HG02852 (cell line): ENCODE measurements at regions not wholly inside any gene's neighbourhood (a gene's known extent, or its start where the extent isn't known, plus 50 kb on each side); places are given as distances from the start of the nearest gene placed in this dataset.
"Not testable (repeated sequence)": the region's sequence is repeated elsewhere in the genome, so short reads cannot be mapped to it uniquely, and the experiment has no call there.

Source experiments
- ATAC-seq: cut with Tn5 transposase; IDR thresholded peaks from one replicate; pipeline ENCODE4 v1.9.1; 2021; ENCODE audit warnings: mild to moderate bottlenecking, moderate library complexity; ENCODE audit not compliant: unreplicated experiment

DNA sequence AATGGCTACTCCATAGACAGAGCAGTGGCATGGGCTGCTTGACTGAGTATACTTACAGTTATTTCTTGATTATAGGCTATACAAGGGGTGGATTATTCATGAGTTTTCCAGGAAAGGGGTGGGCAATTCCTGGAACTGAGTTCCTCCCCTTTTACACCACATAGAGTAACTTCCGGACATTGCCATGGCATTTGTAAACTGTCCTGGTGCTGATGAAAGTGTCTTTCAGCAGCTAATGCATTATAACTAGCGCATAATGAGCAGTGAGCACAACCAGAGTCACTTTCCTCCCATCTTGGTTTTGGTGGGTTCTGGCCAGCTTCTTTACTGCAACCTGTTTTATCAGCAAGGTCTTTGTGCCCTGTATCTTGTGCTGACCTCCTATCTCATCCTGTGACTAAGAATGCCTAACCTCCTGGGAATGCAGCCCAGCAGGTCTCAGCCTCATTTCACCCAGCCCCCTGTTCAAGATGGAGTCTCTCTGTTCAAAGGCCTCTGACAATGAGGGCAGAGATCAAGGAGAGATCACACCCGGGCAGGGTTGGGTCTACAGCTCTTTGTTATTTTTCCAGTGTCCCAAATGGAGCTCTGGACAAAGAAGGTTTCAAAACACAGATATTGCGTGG is 468.4 kb upstream of the PRKX start:
- no peak for ATAC-seq

DNA sequence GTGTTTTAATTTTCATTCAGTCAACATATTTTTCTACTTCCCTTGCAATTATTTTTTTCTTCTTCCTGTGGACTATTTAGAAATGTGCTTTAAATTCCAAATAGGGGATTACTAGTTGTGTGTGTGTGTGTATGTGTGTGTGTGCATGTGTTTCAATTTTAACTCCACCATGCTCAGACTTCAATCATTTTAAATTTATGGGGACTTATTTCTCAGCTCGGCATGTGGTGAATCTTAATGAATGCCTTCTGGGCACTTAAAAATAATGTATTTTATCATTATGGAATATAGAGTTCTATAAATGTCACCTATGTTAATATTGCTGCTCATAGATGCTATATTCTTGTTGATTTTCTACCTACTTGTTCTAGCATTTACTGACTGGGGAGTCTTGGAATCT is 465.6 kb upstream of the PRKX start:
- no peak for ATAC-seq

DNA sequence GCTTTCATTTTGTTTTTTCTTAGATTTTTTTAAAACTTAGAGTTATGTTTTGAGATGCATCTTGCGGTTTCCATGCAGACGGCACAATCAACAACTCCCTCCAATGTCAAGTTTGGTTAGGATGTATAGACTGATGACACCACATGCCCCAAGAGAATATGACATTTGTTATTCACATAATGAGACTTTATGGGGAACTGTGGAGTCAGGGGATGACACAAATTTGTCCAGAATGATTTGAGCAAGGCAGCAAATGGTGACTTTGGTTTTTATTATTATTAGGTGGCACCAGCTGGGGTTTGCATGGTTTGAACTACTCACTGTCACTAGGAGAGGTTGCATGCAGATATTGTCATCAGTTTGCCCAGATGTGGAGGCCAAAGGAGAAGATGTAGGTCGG is 461.8 kb upstream of the PRKX start:
- ATAC-seq, result no peak

DNA sequence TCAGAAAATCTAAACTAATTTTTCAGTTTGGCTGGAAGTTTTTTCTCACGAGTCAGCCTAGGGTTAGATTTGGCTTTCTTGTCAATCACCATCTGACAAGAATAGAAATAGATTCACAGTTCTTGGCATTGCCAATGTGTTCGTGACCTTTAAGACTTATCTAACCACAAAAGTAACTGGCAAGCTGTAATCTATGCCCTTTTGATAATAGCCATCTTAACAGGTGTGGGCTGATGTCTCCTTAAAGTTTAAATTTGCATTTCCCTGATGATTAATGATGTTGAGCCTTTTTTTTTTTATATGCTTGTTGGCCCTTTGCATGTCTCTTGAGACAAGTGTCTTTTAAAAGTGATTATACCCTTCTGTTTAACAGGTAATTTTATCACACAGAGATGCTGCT is 460.3 kb upstream of the PRKX start:
- no peak for ATAC-seq

DNA sequence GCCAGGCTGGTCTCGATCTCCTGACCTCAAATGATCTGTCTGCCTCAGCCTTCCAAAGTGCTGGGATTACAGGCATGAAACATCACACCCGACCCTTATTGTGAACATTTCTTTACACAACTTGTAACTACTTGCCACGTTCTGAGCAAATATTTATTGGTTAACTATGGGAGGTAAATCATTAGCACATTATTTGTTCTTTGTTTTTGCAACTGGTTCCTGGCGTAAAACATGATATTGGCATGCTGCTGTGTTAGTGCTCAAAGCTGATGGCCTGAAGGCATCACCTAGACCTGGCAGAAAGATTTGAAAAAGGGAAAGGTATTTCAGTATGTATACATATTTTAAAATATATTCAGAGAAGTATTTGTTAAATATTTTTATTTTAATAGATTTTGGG is 438.3 kb upstream of the PRKX start:
- ATAC-seq, result no peak

DNA sequence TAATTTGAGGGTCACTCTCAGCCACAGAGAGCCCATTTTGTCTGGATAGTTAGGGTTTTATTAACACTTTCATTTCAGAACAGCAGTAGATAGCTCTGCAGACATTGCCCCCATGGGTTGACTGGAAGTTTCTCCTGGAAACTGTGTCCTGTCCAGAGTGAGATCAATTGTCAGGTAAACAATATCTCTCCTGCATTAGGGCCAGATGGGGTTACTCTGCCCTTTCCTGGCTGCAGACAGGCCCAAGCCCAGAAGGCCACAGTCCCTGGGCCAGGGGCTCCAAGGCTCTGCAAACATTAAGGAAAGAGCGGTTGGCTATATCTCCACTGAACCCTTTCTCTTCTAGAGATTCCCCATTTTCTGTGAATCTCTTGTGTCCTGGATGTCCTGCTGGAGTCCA is 436.8 kb upstream of the PRKX start:
- ATAC-seq, result no peak

DNA sequence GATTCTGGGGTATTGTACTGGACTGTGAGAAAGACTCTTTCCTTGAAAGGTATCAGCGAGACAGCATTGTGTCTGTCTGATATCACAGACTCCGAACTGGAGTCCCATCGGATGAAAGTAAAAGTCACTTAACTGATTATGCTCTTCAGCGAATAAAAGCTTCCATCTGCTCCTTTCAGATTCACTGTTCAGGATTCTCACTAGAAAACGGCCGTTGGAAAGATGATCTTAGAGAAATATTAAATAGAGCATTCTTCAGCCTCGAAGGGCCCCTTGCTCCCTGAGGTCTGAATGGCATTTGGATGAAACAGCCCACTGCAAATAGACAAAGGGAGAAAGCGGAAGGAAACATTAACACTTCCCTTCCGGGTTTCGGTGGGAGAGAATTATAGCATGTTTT is 416.2 kb upstream of the PRKX start:
- no peak for ATAC-seq

DNA sequence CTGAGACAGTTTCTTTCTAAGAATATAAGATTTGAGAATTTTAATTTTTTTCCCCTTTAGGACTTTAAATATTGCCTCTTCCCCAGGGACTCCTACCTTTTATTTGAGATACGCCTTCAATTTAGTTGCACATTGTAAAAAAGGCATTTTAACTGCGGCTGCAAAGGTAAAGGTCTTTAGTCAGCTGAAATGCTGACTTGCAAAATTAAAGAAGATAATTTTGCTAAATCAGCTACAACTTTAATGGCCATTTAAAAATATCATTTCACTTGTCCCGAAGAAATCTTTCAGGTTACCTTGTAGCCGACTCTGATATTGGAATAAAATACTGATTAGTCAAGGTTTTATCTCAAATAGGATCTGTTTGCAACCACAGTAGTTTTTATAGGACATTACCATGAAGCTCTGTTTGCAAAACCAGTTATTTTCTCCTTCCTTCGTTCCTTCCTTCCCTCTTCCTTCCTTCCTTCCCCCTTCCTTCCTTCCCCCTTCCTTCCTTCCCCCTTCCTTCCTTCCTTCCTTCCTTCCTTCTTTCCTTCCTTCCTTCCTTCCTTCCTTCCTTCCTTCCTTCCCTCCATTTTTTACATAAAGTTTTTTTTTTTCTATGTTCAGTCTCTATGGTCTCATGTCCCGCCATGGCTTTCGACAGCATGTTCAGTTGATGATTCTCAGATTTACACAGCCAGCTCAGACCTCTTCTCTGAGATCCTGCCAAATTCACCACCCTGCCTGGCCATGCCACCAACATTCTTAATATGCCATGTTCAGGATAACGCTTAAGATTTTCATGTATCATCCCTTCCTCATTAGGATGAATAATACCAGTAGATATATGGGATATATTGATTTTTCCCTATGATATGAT is 405.4 kb upstream of the PRKX start:
- no peak for ATAC-seq

DNA sequence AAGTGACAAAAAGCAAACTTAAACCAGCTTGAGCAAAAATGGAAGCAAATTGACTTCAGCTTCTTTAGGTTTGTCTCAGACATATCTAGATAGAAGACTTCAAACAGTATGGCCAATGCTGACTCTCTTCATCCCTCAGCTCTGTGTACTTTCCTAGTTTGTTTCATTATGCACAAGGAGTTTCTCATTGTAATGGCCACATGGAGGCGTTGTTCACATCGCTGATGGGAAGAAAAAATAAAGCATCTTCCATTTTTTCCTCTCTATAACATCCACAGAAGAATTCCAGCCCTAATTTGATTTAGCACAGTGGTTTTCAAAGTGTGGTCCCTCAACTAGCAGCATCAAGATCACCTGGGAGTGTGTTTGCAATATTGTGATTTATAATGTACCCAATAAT is 397.5 kb upstream of the PRKX start:
- no peak for ATAC-seq

DNA sequence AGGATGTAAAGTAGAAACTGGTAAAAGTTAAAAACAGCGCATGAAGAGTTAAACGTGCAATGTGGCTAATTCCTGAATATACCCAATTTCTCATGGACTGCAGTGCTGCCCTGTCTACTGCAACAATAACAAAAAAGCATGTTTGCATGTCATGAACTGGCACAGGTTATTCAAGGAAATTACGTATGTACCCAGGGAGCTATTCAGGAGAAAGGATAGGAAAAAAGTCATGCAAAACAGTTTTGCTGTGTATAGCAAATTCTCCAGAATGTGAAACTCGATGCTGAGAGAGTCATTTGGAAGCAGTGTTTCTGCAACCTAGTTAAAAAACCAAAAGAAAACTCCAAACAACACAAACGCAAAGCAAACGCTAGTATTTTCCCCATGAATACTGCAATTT is 381.5 kb upstream of the PRKX start:
- ATAC-seq, result no peak

DNA sequence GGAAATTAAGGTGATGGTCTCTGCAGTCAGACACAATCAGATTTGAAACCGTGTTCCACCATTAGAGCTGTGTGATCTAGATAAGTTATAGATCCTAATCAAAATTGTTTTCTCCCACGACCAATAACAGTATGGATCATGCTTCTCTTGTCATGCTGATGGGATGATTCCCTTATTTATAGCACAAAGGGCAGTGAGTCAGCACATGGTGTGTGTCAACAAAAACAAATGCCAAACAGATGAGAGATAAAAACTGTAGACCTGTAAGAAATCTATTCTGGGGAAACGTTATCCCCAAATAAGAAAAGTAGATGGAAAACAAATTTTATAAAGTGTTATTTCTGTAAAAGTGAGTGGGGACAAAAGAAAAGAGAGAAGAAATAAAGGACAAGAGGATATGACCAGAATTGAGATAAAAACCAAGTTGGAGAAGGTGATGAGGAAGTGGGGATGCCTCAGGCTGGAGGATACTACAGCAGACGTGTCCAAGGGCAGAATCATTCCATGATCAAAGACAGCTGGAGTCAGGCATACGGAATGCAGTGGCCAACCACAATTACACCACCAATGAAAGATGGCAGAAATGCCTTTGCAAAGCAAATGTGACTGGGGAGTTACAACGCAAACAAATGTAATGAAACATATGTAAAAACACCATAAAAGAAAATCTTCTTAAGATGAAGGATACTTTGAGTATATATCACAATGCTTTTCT is 377.8 kb upstream of the PRKX start:
- ATAC-seq, result no peak

DNA sequence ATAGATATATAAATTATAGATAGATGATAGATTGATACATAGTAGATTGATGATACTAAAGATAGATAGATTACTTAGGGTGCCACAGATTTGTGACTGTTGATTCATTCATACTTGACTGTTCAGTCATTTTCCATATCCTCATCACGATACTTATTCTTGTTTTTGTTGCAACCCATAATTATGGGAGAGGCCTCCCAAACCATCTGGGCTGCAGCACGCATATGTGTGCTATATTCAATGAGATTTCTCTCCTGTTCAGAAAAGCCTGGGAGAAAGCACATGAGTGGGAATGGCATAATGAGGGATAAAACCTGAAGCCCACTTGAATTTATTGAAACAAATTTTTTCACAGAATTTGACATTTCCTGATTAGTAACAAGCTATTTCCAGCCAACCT is 346.4 kb upstream of the PRKX start:
- ATAC-seq, result no peak

DNA sequence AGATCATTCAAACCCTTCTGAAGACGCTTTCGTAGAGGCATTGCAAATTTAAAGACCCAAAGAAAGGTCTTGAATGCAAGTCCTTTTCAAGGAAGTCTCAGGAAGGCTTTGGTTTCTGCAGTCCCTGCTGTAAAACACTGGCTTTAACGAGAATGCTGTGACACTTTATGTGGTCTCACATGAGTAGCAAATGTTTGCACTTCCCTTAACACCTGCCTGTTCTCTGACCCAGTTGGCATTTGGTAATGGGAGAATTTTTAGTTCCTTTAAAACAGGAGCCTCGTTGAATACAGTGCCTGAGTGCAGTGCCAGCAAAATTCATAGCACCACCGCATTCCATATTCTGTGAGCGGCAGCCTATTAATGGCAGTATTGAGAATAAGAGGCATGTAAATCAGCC is 330.5 kb upstream of the PRKX start:
- no peak for ATAC-seq

DNA sequence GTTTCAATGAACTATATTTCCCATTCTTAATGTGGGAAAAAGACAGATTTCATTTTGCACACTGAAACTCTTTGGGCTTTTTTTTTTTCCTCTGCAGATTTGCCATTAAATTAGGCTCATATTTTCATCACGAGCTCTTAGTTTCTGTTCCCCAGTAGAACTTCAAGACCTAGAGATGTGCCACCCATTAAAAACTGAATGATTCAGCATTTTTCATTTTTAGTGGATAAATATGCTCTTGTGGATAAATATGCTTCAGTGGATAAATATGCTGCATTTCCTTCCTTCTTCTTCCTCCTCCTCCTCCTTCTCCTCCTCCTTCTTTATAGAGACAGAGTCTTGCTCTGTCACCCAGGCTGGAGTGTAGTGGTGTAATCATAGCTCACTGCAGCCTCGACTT is 322.4 kb upstream of the PRKX start:
- no peak for ATAC-seq

DNA sequence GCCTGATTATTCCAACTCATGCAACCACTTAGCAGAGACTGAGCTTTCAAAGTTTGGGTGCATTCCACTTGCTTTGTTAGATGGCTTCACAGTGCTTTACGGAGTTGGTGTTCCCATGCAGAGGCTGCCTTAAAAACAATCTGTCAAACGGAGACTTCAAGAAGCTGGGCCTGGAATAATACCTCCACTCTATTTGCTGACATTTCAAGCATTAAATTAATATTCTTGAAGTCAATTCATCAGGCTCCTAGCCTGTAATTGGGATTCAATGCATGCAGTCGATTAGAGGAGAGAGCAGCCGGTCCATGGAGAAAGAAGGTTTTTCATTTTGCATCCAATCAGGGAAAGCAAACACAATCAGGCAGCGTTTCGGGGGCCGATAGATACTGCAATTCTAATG is 314.7 kb upstream of the PRKX start:
- ATAC-seq, result no peak

DNA sequence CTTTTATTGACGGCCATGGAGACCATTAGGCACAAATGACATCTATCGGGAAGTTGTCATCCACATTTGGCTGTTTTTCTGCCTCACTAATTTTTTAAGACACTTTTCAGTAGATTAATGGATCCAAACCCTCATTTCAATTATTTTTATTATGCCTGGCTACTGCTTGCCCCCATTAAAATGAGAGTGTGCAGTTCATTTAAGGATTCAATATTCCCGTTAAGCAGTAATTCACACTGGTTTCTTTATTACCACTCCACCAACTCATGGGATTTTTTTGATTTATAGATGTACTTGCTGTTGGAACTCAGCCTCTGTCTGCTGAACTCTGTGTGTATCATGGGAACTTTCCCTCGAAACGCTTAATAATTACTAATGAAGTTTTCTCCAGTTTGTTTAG is 291.8 kb upstream of the PRKX start:
- ATAC-seq, result no peak

DNA sequence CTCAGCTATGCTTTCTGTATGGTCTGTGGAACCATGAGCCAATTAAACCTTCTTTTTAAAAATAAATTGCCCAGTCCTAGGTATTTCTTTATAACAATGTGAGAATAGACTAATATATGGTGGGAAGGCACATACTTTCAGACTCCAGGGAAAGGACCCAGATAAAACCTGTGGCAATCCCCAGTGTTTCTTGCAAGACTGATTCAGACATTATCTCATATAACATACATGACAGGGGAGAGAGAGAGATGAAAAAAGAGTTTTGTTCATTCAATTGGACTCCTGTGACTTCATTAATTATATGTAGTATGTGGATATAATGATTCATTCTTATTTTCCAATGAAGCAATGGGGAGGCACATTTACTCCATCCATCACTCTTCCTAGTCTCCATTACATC is 291.4 kb upstream of the PRKX start:
- ATAC-seq, result no peak

DNA sequence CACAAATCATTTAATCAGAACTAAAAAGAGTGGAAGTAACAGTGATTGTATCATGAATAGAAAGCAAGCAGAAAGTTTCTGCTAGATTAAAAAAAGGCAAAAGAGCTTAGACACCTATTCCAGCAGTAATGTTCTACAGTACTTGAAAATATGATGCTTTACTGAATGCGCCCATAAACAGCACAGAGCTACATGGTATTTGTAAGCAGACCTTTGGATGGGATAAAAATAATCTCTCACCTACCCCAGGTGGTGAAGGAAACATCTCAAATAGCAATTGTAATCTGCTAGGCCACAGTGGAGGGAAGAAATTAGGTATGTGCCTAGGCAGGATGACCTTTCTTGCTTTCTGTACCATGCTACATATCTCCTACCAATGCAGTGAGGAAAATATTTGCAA is 280.9 kb upstream of the PRKX start:
- ATAC-seq, result no peak

DNA sequence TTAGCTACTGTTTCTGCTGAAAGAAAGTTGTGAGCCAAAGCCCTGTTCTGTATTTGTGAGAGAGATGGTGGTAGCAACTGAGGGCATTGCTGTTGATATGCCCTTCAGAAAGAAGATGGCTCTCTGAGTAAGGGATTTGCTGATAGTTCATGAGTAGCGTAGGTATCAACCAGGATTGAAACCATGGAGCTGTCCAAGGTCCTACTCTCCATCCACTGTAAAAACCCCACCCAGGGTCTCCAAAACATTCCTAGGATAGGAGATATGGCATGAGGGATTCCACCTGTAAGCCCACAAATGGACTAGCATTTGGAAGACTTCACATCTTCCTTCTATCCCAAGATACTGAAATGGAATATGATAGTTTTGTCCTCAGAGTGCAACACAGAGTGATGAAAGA is 277.1 kb upstream of the PRKX start:
- ATAC-seq, result no peak

DNA sequence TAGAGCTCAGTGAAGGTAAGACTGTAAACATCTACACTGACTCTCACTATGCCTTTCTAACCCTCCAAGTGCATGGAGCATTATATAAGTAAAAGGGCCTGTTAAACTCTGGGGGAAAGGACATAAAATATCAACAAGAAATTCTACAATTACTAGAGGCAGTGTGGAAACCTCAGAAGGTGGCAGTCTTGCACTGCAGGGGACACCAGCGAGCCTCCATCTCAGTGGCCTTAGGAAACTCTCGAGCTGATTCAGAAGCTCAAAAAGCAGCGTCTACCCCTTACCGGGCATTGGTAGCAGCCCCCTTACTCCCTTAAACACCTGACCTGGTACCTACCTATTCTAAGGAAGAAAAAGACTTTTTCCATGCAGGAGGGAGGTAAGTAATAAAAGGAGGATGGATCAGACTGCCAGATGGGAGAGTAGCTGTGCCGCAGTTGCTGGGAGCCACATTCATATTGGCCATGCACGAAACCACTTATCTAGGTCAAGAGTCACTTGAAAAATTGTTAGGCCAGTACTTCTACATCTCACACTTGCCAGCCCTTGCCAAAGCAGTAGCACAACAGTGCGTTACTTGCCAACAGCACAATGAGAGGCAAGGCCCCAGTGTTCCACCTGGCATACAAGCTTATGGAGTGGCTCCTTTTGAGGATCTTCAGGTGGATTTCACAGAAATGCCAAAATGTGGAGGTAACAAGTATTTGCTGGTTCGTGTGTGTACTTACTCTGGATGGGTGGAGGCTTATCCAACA is 258.8 kb upstream of the PRKX start:
- not testable (repeated sequence) for ATAC-seq

DNA sequence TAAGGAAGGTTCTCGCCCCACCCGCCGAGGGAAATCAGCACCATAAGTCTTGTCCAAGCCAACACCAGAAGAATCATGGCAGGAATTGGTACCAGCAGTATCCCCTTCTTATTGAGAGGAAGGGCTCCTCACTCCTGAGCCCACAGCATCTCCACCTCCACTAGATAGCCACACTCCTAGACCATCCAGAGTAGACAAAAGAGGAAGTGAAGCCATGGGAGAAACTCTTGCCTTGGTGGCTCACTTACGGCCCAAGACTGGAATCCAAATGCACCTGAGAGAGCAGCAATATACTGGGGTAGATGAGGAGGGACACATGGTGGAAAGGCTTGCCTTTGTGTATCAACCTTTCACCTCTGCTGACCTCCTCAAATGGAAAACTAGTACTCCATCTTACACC is 255.3 kb upstream of the PRKX start:
- ATAC-seq, result no peak
